ENCODE measurements at regions not wholly inside any gene's neighbourhood (a gene's known extent, or its start where the extent isn't known, plus 50 kb on each side); places are given as distances from the start of the nearest gene placed in this dataset.

DNA sequence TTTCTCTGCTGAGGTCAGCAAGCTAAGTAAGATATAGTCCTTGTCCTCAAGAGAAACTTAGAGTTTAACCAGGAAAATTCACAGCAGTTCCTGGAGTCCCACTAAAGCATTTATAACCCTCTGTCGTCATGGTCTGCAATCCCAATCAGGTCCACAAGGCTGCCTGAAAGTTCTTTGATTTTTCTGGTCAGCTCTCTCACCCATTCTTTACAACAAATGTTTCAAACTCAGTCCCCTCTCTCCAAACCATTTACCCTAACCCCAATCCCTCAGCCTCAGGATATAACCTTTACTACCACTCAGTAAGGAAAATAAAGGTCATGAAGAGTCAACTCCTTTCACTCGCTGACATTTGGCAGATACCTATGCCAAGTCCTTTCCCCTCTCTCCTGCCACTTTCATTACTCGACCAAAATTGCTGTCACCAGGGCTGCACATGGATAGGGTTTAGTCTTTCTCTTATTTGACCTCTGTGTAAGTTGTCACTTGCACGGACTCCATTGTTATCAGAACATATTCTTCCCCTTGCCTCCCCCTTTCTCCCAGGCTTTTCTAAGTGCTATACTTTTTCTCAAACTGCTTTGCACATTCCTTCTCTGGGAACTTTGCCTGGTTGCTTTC lies 936.6 kb downstream of the NR2F1-AS1 start:
- TF ChIP-seq, protein P1, sequence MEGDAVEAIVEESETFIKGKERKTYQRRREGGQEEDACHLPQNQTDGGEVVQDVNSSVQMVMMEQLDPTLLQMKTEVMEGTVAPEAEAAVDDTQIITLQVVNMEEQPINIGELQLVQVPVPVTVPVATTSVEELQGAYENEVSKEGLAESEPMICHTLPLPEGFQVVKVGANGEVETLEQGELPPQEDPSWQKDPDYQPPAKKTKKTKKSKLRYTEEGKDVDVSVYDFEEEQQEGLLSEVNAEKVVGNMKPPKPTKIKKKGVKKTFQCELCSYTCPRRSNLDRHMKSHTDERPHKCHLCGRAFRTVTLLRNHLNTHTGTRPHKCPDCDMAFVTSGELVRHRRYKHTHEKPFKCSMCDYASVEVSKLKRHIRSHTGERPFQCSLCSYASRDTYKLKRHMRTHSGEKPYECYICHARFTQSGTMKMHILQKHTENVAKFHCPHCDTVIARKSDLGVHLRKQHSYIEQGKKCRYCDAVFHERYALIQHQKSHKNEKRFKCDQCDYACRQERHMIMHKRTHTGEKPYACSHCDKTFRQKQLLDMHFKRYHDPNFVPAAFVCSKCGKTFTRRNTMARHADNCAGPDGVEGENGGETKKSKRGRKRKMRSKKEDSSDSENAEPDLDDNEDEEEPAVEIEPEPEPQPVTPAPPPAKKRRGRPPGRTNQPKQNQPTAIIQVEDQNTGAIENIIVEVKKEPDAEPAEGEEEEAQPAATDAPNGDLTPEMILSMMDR (conservative IDR thresholded peaks at IDR 0.05), result no peak; the same call in 1 of the 2 replicates
- no peak for TF ChIP-seq ZFX (IDR thresholded peaks at IDR 0.05)
- no peak overlapping the region; the same call in 1 of the 2 replicates for H3K27ac ChIP-seq

DNA sequence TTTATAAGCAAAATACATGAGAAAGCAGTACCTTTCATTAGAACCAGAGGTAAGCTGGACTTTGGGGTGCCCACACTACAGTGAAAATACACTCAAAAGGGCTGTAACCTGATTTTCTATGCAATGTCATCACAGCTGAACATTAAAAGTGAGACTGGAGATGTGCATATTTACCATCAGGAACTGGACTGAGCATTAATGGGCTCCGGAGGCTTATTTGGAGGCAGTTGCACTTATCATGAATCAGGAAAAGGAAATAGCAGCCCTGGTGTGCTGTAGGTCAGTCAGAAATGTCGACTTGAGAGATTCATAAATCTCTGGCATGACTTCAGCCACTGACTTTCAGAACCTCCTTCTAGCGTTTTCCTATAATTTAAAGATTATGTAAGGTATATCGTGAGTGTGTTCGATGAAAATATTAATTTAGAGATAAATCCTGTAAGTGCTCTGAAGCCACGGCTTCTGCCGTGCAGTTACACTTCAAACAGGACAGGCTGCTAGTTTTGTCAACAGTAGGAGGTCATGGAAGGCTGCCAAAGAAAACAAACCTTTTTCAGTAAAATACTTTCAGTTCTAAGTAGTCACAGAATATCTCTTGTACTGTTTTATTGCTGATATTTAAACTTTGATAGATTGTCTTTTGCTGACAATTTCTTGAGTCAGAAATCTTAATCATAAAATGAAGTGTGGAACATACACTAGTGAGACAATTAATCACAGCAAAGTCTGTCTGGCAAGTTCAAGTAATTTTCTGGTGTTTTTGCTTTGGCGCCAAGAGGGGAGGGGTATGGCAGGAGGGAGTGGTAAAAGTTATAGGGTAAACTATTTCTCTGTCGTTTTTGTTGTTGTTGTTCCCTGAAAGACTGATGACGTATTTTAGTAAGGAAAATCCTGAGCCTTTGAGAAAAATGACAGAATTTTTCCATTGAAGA lies 939.7 kb downstream of the NR2F1-AS1 start:
- peak overlapping the region; percentile 79; the same call in 1 of the 2 replicates for H3K27ac ChIP-seq
- no peak for TF ChIP-seq ZFX (IDR thresholded peaks at IDR 0.05)
- TF ChIP-seq, protein P1 (conservative IDR thresholded peaks at IDR 0.05), result no peak

DNA sequence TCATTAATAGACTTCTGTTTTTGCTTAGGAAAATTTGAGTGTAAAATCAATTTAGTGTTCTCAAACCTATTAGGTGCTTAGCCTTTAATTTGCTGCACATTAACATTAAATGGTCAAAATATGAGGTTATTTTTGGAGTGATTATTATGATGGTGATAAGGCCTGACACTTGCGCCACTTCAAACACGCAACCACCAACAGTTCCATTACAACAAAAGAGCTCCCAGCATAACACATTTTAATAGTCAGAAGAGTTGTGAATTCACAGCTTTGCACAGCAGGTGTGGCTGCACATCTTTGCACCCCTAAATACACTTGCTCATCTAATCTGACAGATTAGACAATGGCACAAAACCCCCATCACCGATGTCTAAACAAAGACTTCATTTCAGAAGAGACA lies 940.7 kb downstream of the NR2F1-AS1 start:
- TF ChIP-seq ZFX (IDR thresholded peaks at IDR 0.05), result no peak
- TF ChIP-seq, protein P1 (conservative IDR thresholded peaks at IDR 0.05), result no peak
- H3K27ac ChIP-seq, result peak overlapping the region; percentile 79; the same call in 1 of the 2 replicates

DNA sequence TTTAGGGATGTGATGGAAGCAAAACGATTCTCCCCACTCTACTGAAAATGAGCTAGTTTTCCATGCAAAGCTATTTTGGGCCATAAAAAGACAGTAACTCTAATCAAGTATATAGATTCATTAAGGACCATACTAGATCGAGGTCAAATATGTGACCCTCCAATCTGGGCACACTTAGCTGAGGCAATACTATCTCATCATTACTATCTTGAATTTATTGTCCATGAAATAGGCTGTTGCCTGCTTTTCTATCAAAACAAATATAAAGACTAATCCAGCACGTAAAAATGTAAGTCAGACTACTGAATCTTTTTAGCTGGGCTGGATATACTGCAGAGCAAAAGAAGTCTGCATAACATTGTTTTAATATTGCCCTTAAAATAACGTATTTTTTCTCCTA lies 943.1 kb downstream of the NR2F1-AS1 start:
- TF ChIP-seq, protein P1 (conservative IDR thresholded peaks at IDR 0.05), result no peak
- H3K27ac ChIP-seq, result no peak overlapping the region

DNA sequence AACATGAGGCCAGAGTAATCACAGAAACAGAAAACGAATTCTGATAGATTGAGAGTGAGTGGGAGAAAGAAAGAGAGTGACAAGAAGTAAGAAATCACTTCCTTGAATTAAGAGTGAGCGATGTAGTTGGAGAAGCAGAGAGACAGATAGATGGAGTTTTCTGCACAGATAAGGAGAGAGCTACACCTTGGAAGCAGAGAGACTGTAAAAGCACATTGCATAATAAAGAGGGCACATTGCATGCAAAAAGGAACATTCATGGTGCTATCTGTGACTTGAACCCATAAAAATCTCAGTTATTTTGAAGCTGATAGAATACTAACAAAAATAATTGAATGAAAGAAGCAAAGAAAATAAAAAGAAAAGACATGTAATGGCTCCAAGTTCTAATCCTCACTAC lies 943.8 kb downstream of the NR2F1-AS1 start:
- TF ChIP-seq, protein P1 (conservative IDR thresholded peaks at IDR 0.05), result no peak
- no peak for TF ChIP-seq ZFX (IDR thresholded peaks at IDR 0.05)
- no peak overlapping the region for H3K27ac ChIP-seq

DNA sequence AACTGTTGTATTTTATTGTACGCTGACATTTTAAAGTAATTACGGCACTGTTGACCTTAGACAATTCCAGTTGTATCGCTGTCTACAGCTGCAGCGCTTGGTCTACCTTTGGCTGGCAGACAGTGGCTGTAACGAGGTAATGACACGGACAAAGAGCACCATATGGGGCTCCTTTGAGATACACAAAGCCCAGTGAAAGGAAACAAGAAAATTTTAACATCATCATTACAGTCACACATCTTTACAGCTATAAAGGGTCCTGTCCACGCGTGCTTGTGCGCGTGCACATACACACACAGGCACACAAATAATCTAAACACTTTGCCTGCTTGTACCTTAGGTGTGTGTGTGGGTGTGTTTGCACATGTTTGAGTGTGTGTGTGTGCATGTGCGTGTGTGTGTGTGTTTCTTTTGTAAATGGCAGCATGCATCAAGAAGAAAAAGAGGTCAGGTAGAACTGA lies 946.0 kb downstream of the NR2F1-AS1 start:
- no peak overlapping the region for H3K27ac ChIP-seq
- TF ChIP-seq, protein P1 (conservative IDR thresholded peaks at IDR 0.05), result no peak
- no peak for TF ChIP-seq ZFX (IDR thresholded peaks at IDR 0.05)
